GM18505 (cell line): ENCODE measurements at regions not wholly inside any gene's neighbourhood (a gene's known extent, or its start where the extent isn't known, plus 50 kb on each side); places are given as distances from the start of the nearest gene placed in this dataset.

Experiments
- ATAC-seq: cut with Tn5 transposase; IDR thresholded peaks from one replicate; pipeline ENCODE4 v1.9.1; 2021; ENCODE audit not compliant: unreplicated experiment
- POLR2A ChIP-seq: IDR thresholded peaks from 4 replicates; pipeline ENCODE4 v1.6.1; 2011; ENCODE audit warnings: borderline replicate concordance; ENCODE audit not compliant: insufficient read depth, insufficient read length; ENCODE audit errors: extremely low read depth

DNA sequence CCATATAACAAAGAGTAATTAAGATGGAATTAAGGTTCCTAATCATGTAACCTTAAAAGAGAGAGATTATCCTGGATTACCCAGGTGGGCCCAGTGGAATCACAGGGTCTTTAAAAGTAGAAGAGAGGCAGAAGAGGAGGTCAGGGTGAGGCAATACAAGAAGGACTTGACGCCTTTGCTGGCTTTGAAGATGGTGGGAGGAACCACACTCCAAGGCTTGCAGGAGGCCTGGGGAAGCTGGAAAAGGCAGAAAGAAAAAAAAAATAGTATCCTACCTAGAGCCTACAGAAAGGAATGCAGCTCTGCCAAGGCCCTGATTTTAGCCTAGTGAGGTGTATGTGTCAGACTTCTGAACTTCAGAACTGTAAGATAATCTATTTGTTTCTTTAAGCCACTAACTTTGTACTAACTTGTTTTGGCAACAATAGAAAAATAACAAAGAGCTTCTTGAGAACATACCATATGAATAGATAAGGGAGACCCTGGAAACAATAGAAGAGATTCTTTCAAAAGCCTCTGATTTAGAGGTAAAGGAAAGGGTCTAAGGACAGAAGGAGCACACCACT is 229.9 kb upstream of the TTC29 start:
- no peak for TF ChIP-seq POLR2A

DNA sequence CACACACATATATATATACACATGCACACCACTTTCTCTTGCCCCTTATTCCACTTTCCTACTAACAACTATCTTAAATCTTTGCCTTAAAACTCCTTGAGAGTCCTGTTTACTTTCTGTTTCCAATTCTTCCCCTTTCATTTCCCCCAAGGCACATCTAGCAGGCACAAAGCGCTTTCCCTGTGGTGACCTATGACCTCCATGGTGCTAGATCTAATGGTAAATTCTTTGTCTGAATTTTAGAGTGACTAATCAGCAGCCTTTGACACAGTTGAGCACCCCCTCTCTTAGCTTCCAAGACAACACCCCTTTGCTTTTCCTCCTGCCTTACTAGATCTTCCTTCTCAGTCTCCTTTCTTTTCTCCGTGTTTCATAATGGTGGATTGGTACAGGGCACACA is 236.4 kb upstream of the TTC29 start:
- no peak for TF ChIP-seq POLR2A

More for the DNA sequence above, 229.9 kb upstream of the TTC29 start:
- ATAC-seq: no peak

DNA sequence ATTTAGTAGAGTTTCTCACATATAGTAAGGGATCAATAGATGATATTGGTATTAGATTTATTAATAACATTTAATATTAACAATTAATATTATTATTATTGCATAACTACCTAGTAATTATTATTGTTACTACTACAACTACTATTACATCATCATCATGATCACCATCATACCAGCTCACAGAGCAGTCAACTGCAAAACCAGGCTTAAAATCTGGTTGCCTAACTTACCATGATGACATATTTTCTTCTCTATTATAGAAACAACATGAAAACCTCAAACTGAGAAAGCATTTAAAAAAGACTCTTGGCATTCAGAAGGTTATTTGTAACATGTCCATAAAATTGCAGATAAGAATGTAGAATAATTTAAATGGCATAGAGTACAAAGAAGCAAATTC is 247.0 kb upstream of the TTC29 start:
- ATAC-seq: no peak
- no peak for TF ChIP-seq POLR2A

More for the DNA sequence above, 236.4 kb upstream of the TTC29 start:
- ATAC-seq: no peak

DNA sequence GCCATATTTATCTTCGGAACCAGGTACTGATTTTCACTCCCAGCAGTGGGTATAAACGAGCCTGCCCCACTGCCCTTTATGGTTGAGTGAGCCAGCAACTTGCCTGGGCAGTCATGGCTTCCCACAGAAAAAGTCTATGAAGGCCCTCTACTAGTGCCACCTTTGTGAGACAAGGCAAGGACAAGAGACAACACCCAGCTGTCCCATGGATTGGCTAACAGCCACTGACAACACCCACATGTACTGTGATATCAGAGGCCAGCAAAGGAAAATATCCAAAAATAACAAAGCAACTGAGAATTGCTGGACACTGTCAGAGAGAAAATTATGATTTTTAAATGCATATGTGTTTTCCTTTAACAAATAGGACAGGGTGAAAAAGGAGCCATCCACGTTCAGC is 248.4 kb upstream of the TTC29 start:
- no peak for TF ChIP-seq POLR2A
- no peak for ATAC-seq

DNA sequence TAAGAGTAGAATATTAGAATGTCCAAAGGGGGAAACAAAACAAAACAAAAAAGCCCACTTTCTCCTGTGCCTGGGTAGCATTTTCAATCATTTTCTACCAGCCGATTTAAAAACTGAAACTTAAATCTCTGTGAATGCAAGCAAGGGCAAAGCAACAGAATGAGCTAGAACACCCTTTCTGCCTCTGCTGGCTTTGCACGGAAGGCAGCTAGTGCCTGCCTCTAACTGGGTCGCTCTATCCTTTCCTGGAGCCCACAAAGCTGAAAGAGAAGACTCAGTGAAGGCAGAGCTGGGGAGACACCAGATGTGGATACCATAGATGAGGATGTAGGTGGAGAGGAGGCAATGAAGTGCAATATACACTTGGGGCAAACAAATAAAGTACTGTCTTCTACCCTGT is 248.9 kb upstream of the TTC29 start:
- no peak for ATAC-seq
- TF ChIP-seq POLR2A: no peak

DNA sequence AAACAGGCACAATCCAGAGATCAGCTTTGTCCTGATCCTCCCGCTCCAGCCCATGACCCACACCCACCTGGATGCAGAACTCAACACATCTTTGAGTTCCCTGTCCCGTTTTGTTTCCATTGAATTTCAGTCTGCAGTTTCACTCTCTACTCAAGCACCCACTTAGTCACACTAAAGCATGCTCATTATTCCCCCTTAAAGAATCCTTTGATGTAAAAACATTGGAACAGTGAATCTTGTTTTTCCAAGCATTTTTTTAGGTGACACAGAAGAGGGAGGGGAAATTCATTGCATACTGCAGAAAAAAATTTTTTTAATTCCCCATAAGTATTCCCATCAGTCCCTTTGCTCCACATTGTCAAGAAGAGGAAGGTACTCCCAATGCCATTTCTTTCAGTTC is 249.7 kb upstream of the TTC29 start:
- no peak for ATAC-seq
- TF ChIP-seq POLR2A: no peak

DNA sequence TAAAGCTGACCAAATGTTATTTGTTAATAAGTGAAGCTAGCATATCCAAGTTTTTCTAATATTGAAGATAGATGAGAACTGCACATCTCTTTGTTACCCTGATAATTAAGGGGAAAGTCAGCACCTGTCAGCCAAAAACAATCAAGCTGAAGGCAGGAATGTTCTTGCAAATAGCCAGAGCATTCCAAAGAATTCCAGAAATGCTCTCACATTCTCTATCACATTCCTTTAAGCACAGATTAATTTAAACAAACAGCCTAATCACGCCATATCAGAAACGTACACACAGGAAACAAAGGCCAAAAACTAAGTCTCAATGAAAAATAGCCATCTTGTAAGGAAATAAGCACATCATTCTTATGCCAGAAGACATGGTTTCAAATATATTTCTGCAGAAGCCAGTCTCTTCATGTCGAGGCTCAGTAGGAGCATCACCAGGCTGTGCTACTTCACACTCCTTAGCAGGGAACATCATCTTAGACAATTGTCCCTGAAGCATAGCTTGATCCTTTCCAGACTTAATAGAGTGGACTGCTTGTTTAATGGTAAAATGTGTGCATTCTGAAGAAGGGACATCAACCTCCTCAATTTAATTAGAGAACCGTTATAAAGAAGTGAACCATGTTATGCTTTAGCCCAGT is 252.9 kb upstream of the TTC29 start:
- TF ChIP-seq POLR2A: no peak
- ATAC-seq: no peak

DNA sequence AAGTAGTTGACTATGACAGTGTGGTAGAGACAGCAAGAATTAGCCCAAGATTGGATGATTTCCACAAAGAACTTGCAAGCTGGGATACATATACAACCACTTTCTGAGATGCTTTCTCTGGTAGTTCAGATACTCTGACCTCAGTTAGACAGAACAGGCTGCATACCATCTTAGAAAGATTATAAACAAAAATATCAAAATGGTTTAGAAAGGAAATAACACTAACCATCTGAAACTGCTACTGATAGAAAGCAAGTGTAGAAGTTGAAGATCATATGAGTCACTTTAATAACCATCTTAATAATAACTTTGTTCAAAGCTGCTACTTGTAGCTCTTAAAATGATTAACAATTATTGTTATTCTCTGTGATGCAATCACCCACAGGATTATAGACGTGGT is 255.4 kb upstream of the TTC29 start:
- TF ChIP-seq POLR2A: no peak
- no peak for ATAC-seq

DNA sequence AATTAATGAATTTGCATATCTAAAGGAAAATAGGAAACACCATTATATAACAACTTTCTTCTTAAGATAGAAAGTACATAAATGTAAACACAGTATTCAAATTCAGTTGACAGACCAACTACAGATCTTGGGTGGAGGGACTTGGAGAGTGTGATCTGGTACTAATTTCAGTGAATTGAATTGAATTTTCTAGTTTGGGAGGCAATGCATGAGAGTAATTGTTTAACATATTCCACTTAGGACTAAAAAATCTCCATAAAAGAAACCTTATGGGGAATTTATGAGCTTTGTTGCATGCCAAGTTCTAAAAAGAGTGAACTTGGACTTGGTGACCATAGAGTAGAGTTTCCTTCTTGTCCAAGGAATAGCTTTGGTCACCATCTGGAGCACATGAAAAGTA is 261.1 kb upstream of the TTC29 start:
- no peak for ATAC-seq
- no peak for TF ChIP-seq POLR2A

DNA sequence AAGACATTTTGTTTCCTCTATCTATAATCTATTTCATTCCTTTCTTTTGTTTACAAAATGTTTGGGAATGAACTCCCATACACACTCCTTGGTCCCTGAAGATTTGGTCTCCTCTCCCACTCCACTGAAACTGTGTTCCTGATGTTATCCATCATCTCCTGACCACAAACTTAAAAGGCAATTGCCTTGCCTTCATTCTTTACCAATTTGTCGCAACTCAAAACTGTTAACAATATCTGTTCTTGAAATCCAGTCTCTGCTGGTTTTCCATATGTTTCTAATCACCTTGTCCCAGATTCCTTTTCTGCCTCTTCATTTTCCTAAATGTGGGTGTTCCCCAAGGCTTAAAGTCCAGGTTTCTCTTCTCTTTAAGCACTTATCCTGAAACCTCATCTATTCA is 262.2 kb upstream of the TTC29 start:
- no peak for ATAC-seq
- TF ChIP-seq POLR2A: no peak

DNA sequence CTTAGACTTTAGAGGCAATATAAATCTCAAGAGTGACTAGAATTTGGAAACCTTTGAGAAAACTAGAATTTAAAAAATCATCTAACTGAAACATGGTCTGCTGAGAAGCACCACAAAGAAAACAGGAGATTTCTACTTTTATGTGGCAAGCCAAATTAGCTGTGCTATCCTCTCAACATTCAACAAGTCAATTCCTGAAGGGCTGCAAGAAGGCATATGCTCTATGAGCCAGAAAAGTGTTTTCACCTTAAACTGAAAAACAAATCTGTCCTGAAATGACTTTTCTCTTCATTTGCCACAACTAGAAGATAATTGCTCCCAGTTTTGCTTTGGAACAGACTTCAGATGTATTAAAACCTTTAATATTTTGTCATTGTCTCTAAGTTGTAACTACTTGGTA is 263.2 kb upstream of the EDNRA start:
- TF ChIP-seq POLR2A: no peak
- ATAC-seq: no peak

DNA sequence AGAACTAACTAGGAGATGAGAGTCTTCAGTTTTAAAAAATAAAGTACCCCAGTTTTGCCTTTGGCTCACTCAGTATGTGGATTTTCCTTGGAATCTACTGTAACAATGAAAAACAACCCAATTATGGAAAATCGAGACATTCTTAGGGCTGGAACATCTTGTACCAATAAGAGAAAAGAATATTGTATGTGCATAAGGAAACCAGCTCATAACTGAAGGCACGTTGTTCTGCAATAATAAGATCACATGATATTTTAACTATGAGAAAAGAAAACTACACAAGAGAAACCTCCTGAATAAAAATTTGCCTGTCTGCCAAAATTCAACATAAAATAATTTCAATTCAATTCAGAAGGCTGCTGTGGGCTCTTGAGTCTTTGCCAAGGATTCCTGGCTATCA is 261.8 kb upstream of the EDNRA start:
- ATAC-seq: no peak
- no peak for TF ChIP-seq POLR2A

DNA sequence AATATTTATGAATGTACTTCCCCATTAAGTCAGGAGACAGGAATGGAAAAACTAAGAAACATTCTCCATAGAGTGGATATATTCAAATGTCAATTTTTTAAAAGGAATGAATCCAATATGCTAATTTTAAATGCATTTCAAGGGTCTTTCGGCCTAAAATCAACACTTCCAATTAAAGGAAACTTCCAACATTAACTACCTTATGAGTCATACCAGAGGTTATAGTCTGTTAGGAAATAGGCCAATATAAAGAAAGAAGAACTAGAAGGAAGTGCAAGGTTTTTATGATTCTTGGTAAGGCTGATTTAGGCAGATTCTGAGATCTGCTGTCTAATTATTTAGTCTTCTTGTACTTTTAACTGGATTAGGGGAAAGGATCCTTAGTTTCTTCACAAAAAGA is 260.1 kb upstream of the EDNRA start:
- ATAC-seq: no peak
- TF ChIP-seq POLR2A: no peak

DNA sequence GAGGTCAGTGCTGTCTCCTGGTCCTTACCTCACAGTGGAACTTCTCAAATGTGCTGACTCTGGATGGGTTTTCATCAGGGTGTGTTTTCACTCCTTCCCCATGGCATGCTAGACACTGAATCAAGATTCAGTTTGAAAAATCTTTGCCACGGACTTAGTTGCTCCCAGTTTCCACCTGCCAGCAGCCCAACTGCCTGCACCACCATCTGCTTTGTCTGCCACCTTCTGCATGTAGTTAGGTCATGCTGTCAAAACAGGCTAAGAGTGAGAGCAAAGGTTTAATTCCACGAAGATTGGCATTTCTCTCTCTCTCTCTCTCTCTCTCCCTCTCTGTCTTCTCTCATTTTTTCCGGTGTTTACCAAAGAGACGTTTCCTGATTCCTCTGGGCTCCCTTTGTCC is 258.0 kb upstream of the EDNRA start:
- TF ChIP-seq POLR2A: no peak
- no peak for ATAC-seq

DNA sequence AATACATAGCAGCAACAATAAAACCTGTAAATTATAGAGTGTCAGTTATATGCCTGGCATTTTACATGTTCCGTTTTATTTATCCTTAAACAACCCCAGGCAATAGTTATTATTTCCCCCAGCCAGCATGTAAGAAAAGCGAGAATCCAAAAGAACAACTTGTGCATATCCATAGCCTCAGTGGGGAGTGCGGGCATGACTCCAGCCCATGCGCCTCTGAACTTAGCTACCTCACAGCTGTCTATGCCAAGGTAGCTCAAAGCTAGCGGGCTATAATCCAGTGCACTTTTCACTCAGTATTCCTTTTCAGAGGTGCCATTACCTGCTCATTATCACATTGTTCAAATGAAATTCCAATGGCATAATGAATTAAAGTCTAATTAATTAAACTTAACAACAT is 257.3 kb upstream of the EDNRA start:
- ATAC-seq: no peak
- TF ChIP-seq POLR2A: no peak
